Neural progenitor cell (in vitro differentiated cells): ENCODE measurements at regions not wholly inside any gene's neighbourhood (a gene's known extent, or its start where the extent isn't known, plus 50 kb on each side); places are given as distances from the start of the nearest gene placed in this dataset.

Experiments
- EZH2 ChIP-seq: fragments of 200-600 bp; sonication (generic); IDR thresholded peaks from 2 replicates; pipeline ENCODE4 v1.6.1; 2017; ENCODE audit warnings: antibody characterized with exemption, mild to moderate bottlenecking, moderate library complexity
- EZH2phosphoT487 ChIP-seq: fragments of 200-600 bp; sonication (generic); IDR thresholded peaks from 2 replicates; pipeline ENCODE4 v1.6.1; 2017; ENCODE audit warnings: antibody characterized with exemption
- TF ChIP-seq, protein P1 (sequence below): fragments of 200-600 bp; sonication (generic); IDR thresholded peaks from 2 replicates; pipeline ENCODE4 v1.5.1; 2017; ENCODE audit warnings: antibody characterized with exemption, mild to moderate bottlenecking

DNA sequence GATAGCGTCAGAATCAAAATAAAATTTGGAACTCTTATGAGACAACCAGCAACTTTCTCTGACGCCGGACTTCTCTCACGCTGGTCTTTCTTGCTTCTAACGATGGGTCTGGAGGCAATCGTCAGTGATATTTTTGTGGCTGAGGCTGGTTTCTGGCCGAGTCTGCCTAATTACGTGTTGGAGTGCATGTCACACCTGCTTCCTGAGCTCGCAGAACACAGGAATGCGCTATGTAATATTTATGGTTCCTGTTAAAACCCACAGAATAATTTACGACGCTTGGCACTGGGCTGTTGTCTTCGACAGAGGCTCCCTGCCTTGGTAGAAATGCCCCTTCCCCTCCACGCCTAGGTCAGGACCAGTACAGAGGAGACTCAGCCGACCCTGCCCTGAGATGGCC is 64.9 kb downstream of the NPTX2 start:
- no peak for TF ChIP-seq EZH2
- TF ChIP-seq, protein P1, sequence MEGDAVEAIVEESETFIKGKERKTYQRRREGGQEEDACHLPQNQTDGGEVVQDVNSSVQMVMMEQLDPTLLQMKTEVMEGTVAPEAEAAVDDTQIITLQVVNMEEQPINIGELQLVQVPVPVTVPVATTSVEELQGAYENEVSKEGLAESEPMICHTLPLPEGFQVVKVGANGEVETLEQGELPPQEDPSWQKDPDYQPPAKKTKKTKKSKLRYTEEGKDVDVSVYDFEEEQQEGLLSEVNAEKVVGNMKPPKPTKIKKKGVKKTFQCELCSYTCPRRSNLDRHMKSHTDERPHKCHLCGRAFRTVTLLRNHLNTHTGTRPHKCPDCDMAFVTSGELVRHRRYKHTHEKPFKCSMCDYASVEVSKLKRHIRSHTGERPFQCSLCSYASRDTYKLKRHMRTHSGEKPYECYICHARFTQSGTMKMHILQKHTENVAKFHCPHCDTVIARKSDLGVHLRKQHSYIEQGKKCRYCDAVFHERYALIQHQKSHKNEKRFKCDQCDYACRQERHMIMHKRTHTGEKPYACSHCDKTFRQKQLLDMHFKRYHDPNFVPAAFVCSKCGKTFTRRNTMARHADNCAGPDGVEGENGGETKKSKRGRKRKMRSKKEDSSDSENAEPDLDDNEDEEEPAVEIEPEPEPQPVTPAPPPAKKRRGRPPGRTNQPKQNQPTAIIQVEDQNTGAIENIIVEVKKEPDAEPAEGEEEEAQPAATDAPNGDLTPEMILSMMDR = no peak
- TF ChIP-seq EZH2phosphoT487 = no peak
